AG08396 (cell line): ENCODE measurements at regions not wholly inside any gene's neighbourhood (a gene's known extent, or its start where the extent isn't known, plus 50 kb on each side); places are given as distances from the start of the nearest gene placed in this dataset.

Experiments
- DNase-seq: peaks from one replicate; pipeline ENCODE4 v3.0.0; 2012; ENCODE audit warnings: low spot score, mixed read lengths

DNA sequence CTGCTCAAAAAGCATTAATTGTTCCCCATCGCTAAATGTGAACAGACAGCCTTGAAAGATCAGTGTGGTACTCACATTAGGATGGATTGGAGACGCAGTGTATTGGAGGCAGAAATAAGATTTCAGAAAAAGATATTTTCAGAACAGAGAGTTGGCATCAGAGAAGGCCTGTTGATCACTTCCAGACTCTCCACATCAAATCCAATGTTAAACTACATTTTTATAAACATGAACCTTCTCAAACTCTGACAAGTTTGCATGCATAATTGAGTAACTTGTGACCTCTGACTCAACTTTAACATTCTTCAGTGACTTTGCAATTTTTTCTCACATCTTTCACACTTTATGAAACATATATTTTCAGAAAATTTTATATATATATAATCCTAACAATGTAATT, 919.6 kb upstream of the SEMA6A start:
- DNase-seq, result no peak

- DNase-seq, result no peak
Measured at GRCh38 chr5:117488976-117489500, 914.4 kb upstream of the SEMA6A start.

GRCh38 chr5:117487556-117487955, 912.9 kb upstream of the SEMA6A start:
- DNase-seq, result no peak

DNA sequence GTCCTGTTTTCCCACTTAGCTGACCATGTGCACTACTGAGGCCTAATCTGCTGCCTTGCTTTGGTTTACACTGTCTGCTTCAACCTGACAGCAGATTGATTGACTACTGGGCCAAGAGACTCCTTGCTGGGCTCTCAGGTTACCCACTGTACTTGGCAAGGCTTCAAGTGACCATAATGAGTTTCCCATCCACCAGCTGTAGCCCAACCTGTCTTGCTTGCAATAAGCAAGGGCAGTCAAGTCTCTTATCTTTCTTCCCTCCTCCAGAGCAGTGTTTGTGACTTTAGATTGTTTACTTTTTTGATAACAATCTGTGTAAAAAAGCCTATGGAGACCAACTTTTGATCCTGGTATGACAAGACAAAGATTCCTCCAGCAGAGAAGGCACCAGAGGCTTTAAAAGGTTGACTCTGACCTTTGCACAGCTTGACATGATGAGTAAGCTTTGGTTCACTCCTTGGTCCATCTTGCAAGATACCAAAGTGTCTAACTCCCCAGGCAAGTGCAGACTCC, 912.3 kb upstream of the SEMA6A start:
- no peak for DNase-seq

- no peak for DNase-seq
Measured at GRCh38 chr5:117486261-117486660, 911.6 kb upstream of the SEMA6A start.

DNA sequence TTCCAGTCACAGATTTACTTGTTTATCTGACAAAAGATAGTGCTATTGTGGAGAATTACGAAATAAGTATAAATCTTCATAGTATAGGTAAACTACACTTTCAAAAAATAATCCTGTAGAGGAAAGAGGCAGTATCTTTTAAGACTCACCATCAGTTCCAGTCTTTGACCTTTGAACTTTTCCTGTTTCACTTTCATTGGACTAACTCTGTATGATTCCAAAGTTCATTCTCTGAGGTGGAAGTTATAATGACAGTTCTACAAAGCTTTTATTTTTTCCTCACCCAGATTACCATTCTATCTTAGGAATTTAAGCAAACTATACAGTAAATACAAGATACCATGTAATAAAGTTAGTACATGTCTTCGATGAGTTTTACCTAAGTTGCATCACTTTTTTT, 901.3 kb upstream of the SEMA6A start:
- no peak for DNase-seq

DNA sequence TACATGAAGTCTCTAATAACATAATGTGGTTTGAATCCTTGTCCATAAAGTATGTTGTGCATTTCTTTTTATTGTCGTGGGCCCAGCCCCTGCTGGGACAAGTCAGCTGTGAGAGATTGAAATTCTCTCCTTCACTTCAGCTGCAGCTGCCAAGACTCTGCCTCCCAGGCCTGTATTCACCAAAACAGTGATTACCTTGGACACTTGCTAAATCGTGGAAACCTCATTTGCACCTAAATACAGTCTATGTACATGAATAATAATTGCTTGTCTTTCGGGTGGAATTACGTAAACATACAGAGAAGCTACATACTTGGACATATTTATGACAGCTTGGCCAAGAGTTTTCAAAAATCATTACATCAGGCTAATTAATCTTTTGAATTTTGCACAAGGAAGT, 898.5 kb upstream of the SEMA6A start:
- no peak for DNase-seq

- DNase-seq, result no peak
Measured at GRCh38 chr5:117463881-117464570, 889.4 kb upstream of the SEMA6A start.

GRCh38 chr5:117461966-117462365, 887.3 kb upstream of the SEMA6A start:
- no peak for DNase-seq

GRCh38 chr5:117461403-117461802, 886.8 kb upstream of the SEMA6A start:
- no peak for DNase-seq

DNA sequence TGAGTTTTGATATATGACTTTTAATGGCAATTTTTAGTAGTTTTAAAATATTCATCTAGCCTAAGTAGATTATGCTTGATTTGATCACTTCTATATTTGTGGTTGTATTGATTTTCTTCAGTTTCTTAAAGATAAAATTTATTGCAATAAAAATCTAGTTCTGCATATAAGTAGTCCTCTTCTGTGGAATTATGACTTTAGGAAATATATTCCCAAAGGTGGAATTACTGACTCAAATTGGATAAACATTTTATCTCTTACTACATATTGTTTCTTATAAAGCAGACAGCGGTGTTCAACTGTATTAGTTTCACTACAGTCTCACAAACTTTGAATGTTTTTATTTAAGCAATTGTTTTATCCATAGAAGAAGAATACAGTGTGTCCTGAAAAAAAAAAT, 883.0 kb upstream of the SEMA6A start:
- DNase-seq, result no peak

DNA sequence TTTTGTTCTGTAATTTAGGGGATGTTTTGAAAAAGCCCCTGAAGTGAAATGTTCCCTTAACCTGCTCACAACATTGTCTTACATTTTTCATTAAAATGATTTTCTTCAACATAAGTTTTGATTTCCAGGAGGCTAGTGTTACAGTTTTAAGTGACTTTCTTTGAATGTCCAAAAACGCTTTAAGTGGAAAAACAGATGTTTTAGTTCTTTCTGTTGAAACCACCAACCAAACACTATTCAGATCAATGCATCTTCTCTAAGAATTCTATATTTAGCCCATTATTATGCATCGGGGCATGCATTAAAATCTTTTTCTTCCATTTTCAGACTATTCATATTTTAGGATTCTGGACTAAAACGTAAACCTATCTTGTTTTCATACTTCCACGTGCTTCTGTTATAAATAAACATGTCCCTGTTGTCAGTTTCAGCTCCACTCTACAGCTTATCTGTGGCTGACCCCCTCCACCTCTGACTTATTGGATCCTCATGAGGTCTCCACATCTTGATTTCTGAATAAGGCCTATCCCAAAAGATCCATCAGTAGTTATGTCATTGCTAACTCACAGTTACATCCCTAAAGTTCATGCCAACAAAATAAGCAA, 882.3 kb upstream of the SEMA6A start:
- no peak for DNase-seq

DNA sequence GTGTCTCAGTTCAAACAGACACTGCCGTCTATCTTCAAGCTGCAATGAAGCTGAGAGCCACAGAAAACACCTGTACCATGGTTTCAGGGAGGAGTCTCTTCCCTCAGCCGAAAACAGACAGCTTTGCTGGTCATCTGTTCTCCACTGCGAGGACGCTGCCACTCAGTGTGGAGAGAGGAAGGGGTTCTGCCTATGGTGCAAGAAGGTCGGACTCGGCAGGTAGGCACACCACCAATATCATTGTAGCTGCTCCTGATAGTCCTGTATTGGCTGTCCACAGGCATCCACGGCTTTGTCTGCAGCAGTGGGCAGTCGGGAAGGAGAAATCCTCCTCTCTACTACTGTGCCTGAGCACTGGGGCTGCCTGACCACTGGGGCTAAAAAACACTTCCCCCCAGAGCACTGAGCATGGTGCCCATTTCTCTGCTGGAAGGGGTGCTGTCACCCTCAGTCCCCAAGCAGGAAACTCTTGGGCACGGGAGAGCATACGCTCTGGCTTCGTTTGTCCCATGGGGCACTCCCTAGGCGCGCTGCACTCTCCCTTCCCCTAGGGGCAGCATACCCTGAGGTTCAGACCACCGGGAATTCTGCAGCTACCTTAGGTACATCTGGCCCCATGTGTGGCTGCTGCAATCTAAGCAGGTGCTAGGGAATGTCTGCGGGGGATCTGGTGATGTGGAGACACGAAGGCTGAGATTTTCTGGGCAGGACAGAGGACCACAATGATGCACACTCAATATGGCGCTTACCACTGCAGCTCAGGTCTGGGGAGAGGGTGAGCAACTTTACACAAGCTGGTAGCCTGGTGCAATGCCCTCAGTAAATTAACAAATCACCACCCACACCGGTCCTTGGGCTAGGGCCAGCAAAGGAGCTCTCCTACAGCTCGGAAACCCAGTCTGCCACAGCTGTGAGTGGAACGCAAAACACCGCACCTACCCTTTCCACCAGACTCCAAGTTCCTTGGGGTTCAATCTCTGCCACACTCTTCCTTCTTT, 880.9 kb upstream of the SEMA6A start:
- DNase-seq, result no peak

DNA sequence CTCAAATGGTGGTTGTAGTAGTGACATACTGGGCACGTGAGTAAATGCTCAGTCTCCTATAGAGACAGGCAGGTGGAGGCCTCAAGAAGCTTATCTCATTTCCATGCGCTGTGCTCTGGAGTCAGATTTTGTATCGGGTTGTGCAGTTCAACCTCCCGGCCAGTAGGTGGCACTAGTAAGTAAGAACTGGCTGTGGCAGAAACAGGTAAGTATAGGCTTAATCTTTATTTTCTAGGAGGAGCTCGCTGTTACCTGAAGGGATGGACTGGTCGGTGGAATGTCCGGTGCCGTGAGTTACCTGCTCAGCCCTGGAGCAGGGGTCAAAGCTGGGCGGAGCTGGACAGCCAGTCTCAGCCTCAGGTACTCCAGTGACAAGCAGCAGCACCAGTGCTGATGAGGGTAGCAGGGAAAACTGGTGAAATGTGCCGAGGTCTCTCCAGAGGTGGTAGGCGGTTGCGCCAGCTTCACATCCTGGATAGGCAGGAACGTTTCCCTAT, 880.1 kb upstream of the SEMA6A start:
- DNase-seq, result peak; percentile 13

DNA sequence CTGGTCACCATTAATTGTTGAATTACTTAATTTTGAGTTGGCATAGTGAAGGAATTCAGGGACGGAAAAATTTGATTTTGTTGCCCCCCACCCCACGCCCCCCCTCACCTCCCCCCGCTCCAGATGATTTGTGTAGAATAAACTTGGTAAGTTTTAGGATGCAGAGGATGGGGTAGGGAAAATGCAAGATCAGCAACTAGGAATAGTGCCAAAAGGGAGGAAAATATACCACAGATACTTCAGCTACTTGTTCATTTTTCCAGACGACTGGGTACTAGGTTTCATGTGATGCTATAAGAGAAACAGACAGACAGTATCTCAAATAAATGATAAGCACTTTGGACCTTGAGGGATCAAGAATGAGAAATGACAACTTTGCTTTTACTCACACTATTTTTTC, 862.2 kb upstream of the SEMA6A start:
- DNase-seq, result no peak

DNA sequence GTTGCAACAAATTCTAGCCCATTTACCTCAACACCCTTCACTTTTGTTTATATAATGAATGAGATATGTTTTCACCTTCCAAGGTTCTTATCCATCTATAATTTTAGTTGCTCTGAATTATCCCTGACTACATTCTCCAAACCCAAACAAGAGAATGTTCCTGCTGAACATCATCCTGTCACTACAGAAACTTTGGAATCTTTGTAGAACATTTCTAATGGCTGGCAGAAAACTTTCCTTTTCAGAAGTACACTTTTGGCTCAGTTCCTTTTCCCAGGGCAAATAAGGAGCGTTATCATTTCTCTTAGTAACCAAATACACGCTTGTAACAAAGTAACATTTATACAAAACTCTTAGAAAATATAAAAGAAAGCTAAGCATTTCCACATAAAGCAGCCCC, 860.6 kb upstream of the SEMA6A start:
- no peak for DNase-seq

DNA sequence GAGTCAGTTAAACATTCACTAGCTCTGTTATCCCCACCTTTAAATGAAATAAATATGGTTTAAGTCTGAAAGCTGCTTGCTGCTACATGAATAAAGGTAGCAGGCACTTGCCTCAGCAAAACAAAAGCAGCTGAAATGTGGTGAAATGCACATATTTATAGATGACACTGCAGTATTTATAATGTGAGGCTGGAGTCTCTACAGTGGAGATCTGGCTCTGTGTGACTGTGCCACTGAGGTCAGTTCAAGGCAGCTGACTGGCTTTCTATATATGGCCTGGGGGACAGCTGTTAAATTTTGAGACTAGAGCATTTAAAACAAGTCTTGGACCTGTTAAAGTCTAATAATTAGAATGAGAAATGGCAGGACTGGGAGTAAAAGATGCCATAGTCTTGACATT, 859.6 kb upstream of the SEMA6A start:
- no peak for DNase-seq

DNA sequence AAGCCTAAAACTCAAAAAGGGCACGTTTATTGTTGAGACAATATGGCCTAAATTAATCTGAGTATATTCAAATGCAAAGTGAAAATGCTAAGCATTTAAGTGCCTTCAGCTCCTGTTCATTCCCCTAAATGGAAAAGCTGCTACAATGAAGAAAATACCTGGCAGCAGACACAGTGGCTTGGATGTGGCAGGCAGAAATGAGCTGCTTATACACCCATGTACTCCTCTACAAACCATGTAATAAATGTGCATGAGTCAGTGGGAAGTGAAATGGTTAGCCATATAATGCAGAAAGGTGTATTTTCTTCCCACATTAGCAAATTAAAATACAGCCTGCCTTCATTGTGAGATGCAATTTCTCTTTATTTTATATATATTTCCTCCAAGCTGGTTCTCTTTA, 859.2 kb upstream of the SEMA6A start:
- no peak for DNase-seq

GRCh38 chr5:117431091-117431490, 856.5 kb upstream of the SEMA6A start:
- no peak for DNase-seq

DNA sequence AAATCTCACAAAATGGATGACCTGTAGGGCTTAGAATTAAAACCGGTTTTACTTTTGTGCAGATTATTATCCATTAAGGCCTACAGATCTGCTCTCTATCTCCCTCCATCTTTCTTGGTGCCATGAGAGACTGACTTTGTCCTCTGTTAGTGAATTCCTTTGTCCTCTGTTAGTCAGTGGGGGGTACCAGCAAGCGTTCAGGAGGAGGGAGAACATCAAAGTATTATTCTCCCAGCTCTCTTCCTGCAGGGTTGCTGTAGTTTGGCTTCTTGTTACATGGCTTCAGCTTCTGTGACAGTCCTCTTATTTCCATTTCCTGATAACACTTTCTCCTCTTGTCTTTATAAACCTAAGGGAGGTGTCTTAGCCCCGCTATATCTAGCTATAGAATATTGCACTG, 850.5 kb upstream of the SEMA6A start:
- DNase-seq, result no peak

- DNase-seq, result no peak
Measured at GRCh38 chr5:117424559-117424958, 849.9 kb upstream of the SEMA6A start.

GRCh38 chr5:117417501-117417900, 842.9 kb upstream of the SEMA6A start:
- no peak for DNase-seq
